ENCODE measurements at regions not wholly inside any gene's neighbourhood (a gene's known extent, or its start where the extent isn't known, plus 50 kb on each side); places are given as distances from the start of the nearest gene placed in this dataset.
"Not testable (repeated sequence)": the region's sequence is repeated elsewhere in the genome, so short reads cannot be mapped to it uniquely, and the experiment has no call there.

DNA sequence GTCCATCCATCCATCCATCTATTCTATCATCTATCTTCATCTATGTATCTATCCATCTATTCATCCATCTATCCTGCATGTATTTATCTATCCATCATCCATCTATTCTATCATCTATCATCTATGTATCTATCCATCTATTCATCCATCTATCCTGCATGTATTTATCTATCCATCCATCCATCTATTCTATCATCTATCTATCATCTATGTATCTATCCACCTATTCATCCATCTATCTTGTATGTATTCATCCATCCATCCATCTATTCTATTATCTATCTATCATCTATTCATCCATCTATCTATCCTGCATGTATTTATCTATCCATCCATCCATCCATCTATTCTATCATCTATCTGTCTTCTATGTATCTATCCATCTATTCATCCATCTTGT is 65.9 kb upstream of the PPP2R3B start:
- no peaks in the 10 kb centered on the region for H3K36me3 ChIP-seq (ENCODE audit: control insufficient read depth, insufficient read depth, low read length)
- no peak overlapping the region for H3K4me2 ChIP-seq (ENCODE audit: low read length)
- H3K27me3 ChIP-seq (ENCODE audit: control insufficient read depth, insufficient read depth, low read length) = no peaks in the 10 kb centered on the region
- H3K4me3 ChIP-seq (ENCODE audit: low read depth, low read length) = no peak overlapping the region
- TF ChIP-seq, protein P1, sequence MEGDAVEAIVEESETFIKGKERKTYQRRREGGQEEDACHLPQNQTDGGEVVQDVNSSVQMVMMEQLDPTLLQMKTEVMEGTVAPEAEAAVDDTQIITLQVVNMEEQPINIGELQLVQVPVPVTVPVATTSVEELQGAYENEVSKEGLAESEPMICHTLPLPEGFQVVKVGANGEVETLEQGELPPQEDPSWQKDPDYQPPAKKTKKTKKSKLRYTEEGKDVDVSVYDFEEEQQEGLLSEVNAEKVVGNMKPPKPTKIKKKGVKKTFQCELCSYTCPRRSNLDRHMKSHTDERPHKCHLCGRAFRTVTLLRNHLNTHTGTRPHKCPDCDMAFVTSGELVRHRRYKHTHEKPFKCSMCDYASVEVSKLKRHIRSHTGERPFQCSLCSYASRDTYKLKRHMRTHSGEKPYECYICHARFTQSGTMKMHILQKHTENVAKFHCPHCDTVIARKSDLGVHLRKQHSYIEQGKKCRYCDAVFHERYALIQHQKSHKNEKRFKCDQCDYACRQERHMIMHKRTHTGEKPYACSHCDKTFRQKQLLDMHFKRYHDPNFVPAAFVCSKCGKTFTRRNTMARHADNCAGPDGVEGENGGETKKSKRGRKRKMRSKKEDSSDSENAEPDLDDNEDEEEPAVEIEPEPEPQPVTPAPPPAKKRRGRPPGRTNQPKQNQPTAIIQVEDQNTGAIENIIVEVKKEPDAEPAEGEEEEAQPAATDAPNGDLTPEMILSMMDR (IDR thresholded peaks at IDR 0.05) = no peak
- no peaks in the 10 kb centered on the region for H3K4me1 ChIP-seq
- no peaks in the 10 kb centered on the region for H3K9me3 ChIP-seq (ENCODE audit: control insufficient read depth, low read length)
- H2AFZ ChIP-seq = no peak overlapping the region
- no peak overlapping the region for H3K27ac ChIP-seq
- H3K79me2 ChIP-seq = no peaks in the 10 kb centered on the region
- H3K9ac ChIP-seq = no peak overlapping the region

DNA sequence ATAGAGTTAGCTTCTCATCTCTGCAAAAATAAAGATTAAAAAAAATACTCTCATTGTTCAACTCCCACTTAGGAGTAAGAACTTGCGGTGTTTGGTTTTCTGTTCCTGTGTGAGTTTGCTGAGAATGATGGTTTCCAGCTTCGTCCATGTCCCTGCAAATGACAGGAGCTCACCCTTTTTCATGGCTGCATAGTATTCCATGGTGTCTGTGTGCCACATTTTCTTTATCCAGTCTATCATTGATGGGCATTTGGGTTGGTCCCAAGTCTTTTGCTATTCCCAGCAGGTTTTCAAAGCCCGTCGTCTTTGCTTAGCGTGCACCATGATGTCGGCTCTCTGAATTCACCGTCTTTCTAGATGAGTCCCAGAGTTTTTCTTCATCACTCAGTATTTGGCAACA is 67.8 kb upstream of the PPP2R3B start:
- not testable (repeated sequence) for H3K27me3 ChIP-seq (ENCODE audit: control insufficient read depth, insufficient read depth, low read length); H3K27ac ChIP-seq; H2AFZ ChIP-seq; H3K4me2 ChIP-seq (ENCODE audit: low read length); H3K9ac ChIP-seq; H3K79me2 ChIP-seq; H3K4me3 ChIP-seq (ENCODE audit: low read depth, low read length); H3K9me3 ChIP-seq (ENCODE audit: control insufficient read depth, low read length); H3K4me1 ChIP-seq; H3K36me3 ChIP-seq (ENCODE audit: control insufficient read depth, insufficient read depth, low read length)

DNA sequence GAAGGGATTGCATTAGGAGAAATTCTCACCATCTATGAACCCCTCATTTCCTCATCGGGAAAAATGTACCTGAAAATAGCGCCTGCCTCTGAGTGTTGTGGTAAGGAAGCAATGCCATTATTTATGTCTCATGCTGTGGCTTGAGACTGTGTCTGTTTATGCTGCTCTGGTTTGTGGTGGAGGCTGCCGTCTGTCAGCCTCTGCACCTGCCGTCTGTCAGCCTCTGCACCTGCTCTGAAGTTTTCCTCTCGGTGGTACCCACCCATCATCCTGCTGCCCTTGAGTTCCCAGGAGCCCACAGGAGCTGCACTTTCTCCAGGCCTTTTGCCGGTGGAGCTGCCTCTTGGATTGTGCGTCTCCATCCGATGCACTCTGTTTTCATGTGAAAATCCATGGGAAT is 68.5 kb upstream of the PPP2R3B start:
- H3K27ac ChIP-seq = no peak overlapping the region
- no peaks in the 10 kb centered on the region for H3K36me3 ChIP-seq (ENCODE audit: control insufficient read depth, insufficient read depth, low read length)
- H3K9me3 ChIP-seq (ENCODE audit: control insufficient read depth, low read length) = no peaks in the 10 kb centered on the region
- no peaks in the 10 kb centered on the region for H3K27me3 ChIP-seq (ENCODE audit: control insufficient read depth, insufficient read depth, low read length)
- no peak overlapping the region for H2AFZ ChIP-seq
- TF ChIP-seq, protein P1 (IDR thresholded peaks at IDR 0.05) = no peak
- H3K4me1 ChIP-seq = no peaks in the 10 kb centered on the region
- H3K9ac ChIP-seq = no peak overlapping the region
- no peak overlapping the region for H3K4me2 ChIP-seq (ENCODE audit: low read length)
- no peaks in the 10 kb centered on the region for H3K79me2 ChIP-seq
- no peak overlapping the region for H3K4me3 ChIP-seq (ENCODE audit: low read depth, low read length)

DNA sequence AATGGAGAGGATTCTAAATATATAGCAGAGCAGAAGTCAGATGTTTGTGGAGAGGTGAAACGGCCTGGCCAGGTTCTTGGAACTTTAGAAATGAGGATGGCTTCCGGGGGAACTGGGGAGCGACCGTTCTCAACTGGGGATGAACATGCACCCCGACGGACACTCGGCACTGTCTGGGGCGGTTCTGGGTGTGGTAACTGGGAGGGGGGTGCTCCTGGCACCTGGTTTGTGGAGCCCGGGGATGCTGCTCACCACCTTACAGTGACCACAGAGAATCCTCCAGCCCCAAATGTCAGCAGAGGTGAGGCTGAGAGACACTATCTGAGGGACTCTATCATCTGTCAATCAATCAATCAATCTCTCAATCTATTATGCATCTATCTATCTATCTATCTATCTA is 69.0 kb upstream of the PPP2R3B start:
- no peak overlapping the region for H3K4me2 ChIP-seq (ENCODE audit: low read length)

DNA sequence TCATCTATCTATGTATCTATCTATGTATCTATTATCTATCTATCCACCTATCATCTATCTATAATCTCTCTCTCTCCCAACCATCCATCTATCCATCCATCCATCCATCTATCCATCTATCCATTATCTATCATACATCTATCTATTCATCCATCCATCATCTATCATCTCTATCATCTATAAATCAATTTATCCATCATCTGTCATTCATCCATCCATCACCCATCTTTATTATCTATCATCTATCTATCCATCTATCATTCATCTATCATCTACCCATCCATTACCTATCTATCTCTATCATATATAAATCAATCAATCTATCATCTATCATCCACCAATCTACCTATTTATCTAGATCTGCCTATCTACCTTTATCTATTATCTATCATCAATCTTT is 69.4 kb upstream of the PPP2R3B start:
- H3K4me1 ChIP-seq = no peaks in the 10 kb centered on the region
- no peaks in the 10 kb centered on the region for H3K9me3 ChIP-seq (ENCODE audit: control insufficient read depth, low read length)
- H3K79me2 ChIP-seq = no peaks in the 10 kb centered on the region
- H3K36me3 ChIP-seq (ENCODE audit: control insufficient read depth, insufficient read depth, low read length) = no peaks in the 10 kb centered on the region
- no peak overlapping the region for H3K4me3 ChIP-seq (ENCODE audit: low read depth, low read length)
- no peak overlapping the region for H3K4me2 ChIP-seq (ENCODE audit: low read length)
- TF ChIP-seq, protein P1 (IDR thresholded peaks at IDR 0.05) = no peak
- no peak overlapping the region for H2AFZ ChIP-seq
- no peaks in the 10 kb centered on the region for H3K27me3 ChIP-seq (ENCODE audit: control insufficient read depth, insufficient read depth, low read length)
- H3K9ac ChIP-seq = no peak overlapping the region
- no peak overlapping the region for H3K27ac ChIP-seq

More for the DNA sequence above, 69.0 kb upstream of the PPP2R3B start:
- TF ChIP-seq, protein P1 (IDR thresholded peaks at IDR 0.05) = no peak
- Histone ChIP-seq H3K36me3 (ENCODE audit: control insufficient read depth, insufficient read depth, low read length) (no peaks in the 10 kb centered on the region), H3K4me3 (ENCODE audit: low read depth, low read length) (no peak overlapping the region), H3K9me3 (ENCODE audit: control insufficient read depth, low read length) (no peaks in the 10 kb centered on the region), H2AFZ (no peak overlapping the region), H3K4me1 (no peaks in the 10 kb centered on the region), H3K27me3 (ENCODE audit: control insufficient read depth, insufficient read depth, low read length) (no peaks in the 10 kb centered on the region), H3K79me2 (no peaks in the 10 kb centered on the region), H3K27ac (no peak overlapping the region), H3K9ac (no peak overlapping the region)
